KG1 (cell line): ENCODE measurements at regions not wholly inside any gene's neighbourhood (a gene's known extent, or its start where the extent isn't known, plus 50 kb on each side); places are given as distances from the start of the nearest gene placed in this dataset.

ENCODE experiments used
- DNase-seq: peaks from one replicate; lab custom pipeline; 2025; lab: John Stamatoyannopoulos, UW

- DNase-seq: no peak
Observed at GRCh38 chr1:201708691-201709090, 120.3 kb upstream of the IPO9 start.

GRCh38 chr1:201709564-201710295, 119.2 kb upstream of the IPO9 start:
- no peak for DNase-seq

GRCh38 chr1:201710632-201711597, 118.0 kb upstream of the IPO9 start:
- DNase-seq: no peak

GRCh38 chr1:201711811-201712210, 117.1 kb upstream of the IPO9 start:
- DNase-seq: no peak

GRCh38 chr1:201712387-201713085, 116.4 kb upstream of the IPO9 start:
- DNase-seq: no peak

GRCh38 chr1:201713086-201713810, 115.7 kb upstream of the IPO9 start:
- no peak for DNase-seq

- DNase-seq: no peak
Observed at GRCh38 chr1:201714542-201715329, 114.2 kb upstream of the IPO9 start.

- DNase-seq: no peak
Observed at GRCh38 chr1:201715351-201715750, 113.6 kb upstream of the IPO9 start.

GRCh38 chr1:201715801-201716741, 112.9 kb upstream of the IPO9 start:
- DNase-seq: no peak

- no peak for DNase-seq
Observed at GRCh38 chr1:201716742-201717135, 112.2 kb upstream of the IPO9 start.

- no peak for DNase-seq
Observed at GRCh38 chr1:201717286-201717685, 111.7 kb upstream of the IPO9 start.

GRCh38 chr1:201718346-201719202, 110.4 kb upstream of the IPO9 start:
- DNase-seq: no peak

GRCh38 chr1:201719812-201720521, 109.0 kb upstream of the IPO9 start:
- no peak for DNase-seq

GRCh38 chr1:201720522-201720844, 108.5 kb upstream of the IPO9 start:
- DNase-seq: no peak

GRCh38 chr1:201721082-201722049, 107.6 kb upstream of the IPO9 start:
- no peak for DNase-seq

- DNase-seq: no peak
Observed at GRCh38 chr1:201724039-201724765, 104.8 kb upstream of the IPO9 start.

GRCh38 chr1:201724766-201725118, 104.2 kb upstream of the IPO9 start:
- no peak for DNase-seq
